ENCODE measurements at regions not wholly inside any gene's neighbourhood (a gene's known extent, or its start where the extent isn't known, plus 50 kb on each side); places are given as distances from the start of the nearest gene placed in this dataset.

- Mint-ChIP-seq H3K4me1 (ENCODE audit: low read depth) (no peaks in the 10 kb centered on the region), H3K9me3 (peaks cover 14% of the 10 kb centered on the region), H3K36me3 (ENCODE audit: low read depth) (no peaks in the 10 kb centered on the region), H3K27me3 (ENCODE audit: low read depth) (no peaks in the 10 kb centered on the region), H3K27ac (no peak overlapping the region), H3K4me3 (ENCODE audit: low read depth) (no peak overlapping the region)
- DNase-seq (ENCODE audit: low spot score), result no peak
- intact Hi-C loops (cut with micrococcal nuclease), result no loop called here
These were observed 390.4 kb downstream of the SHISA9 start for GRCh38 chr16:13291591-13292333.

- H3K9me3 Mint-ChIP-seq, result peaks cover 14% of the 10 kb centered on the region
- no peak overlapping the region for H3K4me3 Mint-ChIP-seq (ENCODE audit: low read depth)
- no peak overlapping the region for H3K27ac Mint-ChIP-seq
- intact Hi-C loops (cut with micrococcal nuclease), result no loop called here
- H3K27me3 Mint-ChIP-seq (ENCODE audit: low read depth), result no peaks in the 10 kb centered on the region
- no peaks in the 10 kb centered on the region for H3K36me3 Mint-ChIP-seq (ENCODE audit: low read depth)
- DNase-seq (ENCODE audit: low spot score), result no peak
- no peaks in the 10 kb centered on the region for H3K4me1 Mint-ChIP-seq (ENCODE audit: low read depth)
These were observed 394.8 kb downstream of the SHISA9 start for GRCh38 chr16:13296206-13296605.

- Mint-ChIP-seq H3K27ac (no peak overlapping the region), H3K36me3 (ENCODE audit: low read depth) (no peaks in the 10 kb centered on the region), H3K4me3 (ENCODE audit: low read depth) (no peak overlapping the region), H3K9me3 (peaks cover 12% of the 10 kb centered on the region), H3K4me1 (ENCODE audit: low read depth) (no peaks in the 10 kb centered on the region), H3K27me3 (ENCODE audit: low read depth) (no peaks in the 10 kb centered on the region)
- no peak for DNase-seq (ENCODE audit: low spot score)
- intact Hi-C loops (cut with micrococcal nuclease), result no loop called here
These were observed 397.3 kb downstream of the SHISA9 start for GRCh38 chr16:13298666-13299065.

DNA sequence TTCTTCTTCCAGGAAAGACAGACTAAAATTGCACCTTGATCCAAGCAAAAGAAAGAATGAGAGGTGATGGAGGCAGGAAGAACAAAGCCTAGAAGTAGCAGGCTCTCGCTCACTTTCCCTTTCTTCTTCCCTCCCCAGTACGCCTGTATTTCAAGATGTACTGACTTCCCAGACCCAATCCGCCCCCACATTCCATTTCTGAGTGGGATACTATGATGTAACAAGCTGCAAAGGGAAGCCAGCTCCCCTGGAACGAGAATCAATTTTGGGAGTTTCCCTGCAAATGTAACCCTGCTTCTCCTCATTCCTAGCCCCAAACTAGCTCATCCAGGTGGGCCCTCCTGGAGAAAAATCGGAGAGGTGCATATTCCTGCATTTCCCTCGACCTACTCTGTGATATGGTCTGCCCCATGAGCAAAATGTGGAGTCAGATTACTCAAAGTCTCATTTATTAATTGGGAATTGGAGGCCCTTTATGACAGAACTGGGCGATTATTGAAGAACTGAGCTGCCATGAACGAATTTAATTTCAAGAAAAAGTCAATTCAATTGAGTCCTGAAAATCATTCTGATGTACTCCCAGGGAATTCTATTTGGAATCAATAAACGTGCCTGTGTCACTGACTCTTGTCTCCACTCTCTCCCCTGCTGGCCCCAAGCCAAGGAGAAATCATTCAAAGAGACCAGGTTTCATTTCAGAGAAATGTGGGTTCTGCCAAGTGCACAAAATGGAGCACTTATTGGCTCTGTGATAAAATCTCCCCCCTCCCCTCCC lies 398.9 kb downstream of the SHISA9 start:
- Mint-ChIP-seq H3K4me1 (ENCODE audit: low read depth) (no peaks in the 10 kb centered on the region), H3K27ac (no peak overlapping the region), H3K27me3 (ENCODE audit: low read depth) (no peaks in the 10 kb centered on the region), H3K4me3 (ENCODE audit: low read depth) (no peak overlapping the region), H3K36me3 (ENCODE audit: low read depth) (no peaks in the 10 kb centered on the region), H3K9me3 (peaks cover 9% of the 10 kb centered on the region)
- intact Hi-C loops (cut with micrococcal nuclease), result no loop called here
- DNase-seq (ENCODE audit: low spot score), result no peak

- no peak for DNase-seq (ENCODE audit: low spot score)
- H3K27me3 Mint-ChIP-seq (ENCODE audit: low read depth), result no peaks in the 10 kb centered on the region
- H3K9me3 Mint-ChIP-seq, result peaks cover 4% of the 10 kb centered on the region
- H3K4me3 Mint-ChIP-seq (ENCODE audit: low read depth), result no peak overlapping the region
- no peaks in the 10 kb centered on the region for H3K36me3 Mint-ChIP-seq (ENCODE audit: low read depth)
- H3K27ac Mint-ChIP-seq, result no peak overlapping the region
- no peaks in the 10 kb centered on the region for H3K4me1 Mint-ChIP-seq (ENCODE audit: low read depth)
- intact Hi-C loops (cut with micrococcal nuclease), result no loop called here
These were observed 403.8 kb downstream of the SHISA9 start for GRCh38 chr16:13305019-13305755.

DNA sequence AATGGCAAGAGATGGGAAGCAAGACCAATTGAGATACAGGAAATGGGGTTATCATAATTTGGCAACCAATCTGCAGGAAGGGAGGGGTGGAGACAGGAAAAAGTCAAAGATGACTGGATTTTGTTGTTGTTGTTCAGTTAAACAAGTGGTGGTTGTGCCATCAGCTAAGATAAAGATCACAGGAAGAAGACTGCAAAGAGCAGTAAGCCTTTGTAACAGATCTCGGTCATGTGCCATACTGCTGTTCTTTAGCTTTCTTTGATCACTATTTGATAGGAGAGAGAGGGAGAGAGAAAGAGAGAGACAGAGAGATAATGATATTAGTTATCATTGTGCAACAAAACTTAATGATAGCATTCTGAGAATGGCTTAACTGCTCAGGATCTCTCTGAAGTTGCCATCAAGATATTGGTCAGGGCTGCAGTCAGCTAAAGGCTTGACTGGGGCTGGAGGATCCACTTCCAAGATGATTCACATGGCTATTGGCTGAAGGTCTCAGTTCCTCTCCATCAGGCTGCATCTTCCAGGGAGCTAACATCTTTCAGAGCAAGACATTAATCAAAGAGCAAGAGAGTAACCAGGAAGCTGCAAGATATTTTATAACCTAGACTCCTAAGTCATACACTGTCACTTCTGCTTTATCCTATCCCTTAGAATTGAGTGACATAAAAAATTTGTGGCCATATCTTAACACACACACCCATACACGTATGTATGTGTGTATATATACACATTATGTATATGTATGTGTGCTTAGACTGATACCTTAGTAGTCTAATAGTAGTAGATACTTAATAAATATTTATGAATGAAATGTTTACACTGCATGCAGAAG lies 405.0 kb downstream of the SHISA9 start:
- intact Hi-C loops (cut with micrococcal nuclease), result no loop called here
- Mint-ChIP-seq H3K4me1 (ENCODE audit: low read depth) (no peaks in the 10 kb centered on the region), H3K4me3 (ENCODE audit: low read depth) (no peak overlapping the region), H3K36me3 (ENCODE audit: low read depth) (no peaks in the 10 kb centered on the region), H3K27me3 (ENCODE audit: low read depth) (no peaks in the 10 kb centered on the region), H3K9me3 (no peaks in the 10 kb centered on the region), H3K27ac (no peak overlapping the region)
- no peak for DNase-seq (ENCODE audit: low spot score)

DNA sequence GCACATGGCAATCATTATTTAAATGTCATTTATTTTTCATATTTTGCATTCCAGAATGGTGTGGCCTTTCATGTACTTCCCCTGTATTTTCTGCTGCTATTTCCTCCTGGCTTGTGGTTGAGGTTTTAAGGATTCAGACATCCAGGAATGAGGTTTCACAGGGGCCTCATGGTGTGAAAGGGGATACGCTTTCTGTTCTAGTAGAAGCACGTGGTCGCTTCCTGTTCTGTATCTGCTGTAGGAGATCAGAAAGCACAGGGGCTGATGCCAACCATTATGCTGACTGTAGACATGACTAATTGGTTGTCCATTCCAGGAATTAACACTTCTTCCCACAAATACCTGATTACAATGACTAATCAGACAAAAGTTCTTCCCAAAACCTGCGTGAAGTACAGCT lies 405.9 kb downstream of the SHISA9 start:
- no peaks in the 10 kb centered on the region for H3K9me3 Mint-ChIP-seq
- H3K4me3 Mint-ChIP-seq (ENCODE audit: low read depth), result no peak overlapping the region
- DNase-seq (ENCODE audit: low spot score), result no peak
- no peaks in the 10 kb centered on the region for H3K36me3 Mint-ChIP-seq (ENCODE audit: low read depth)
- no peak overlapping the region for H3K27ac Mint-ChIP-seq
- H3K4me1 Mint-ChIP-seq (ENCODE audit: low read depth), result no peaks in the 10 kb centered on the region
- intact Hi-C loops (cut with micrococcal nuclease), result no loop called here
- no peaks in the 10 kb centered on the region for H3K27me3 Mint-ChIP-seq (ENCODE audit: low read depth)

GRCh38 chr16:13307851-13308250 lies 406.5 kb downstream of the SHISA9 start:
- intact Hi-C loops (cut with micrococcal nuclease), result no loop called here

GRCh38 chr16:13312063-13312462 lies 410.7 kb downstream of the SHISA9 start:
- Mint-ChIP-seq H3K4me1 (ENCODE audit: low read depth) (no peaks in the 10 kb centered on the region), H3K27me3 (ENCODE audit: low read depth) (no peaks in the 10 kb centered on the region), H3K4me3 (ENCODE audit: low read depth) (no peak overlapping the region), H3K9me3 (no peaks in the 10 kb centered on the region), H3K27ac (no peak overlapping the region), H3K36me3 (ENCODE audit: low read depth) (no peaks in the 10 kb centered on the region)
- intact Hi-C loops (cut with micrococcal nuclease), result no loop called here
- no peak for DNase-seq (ENCODE audit: low spot score)

More at GRCh38 chr16:13307851-13308250, 406.5 kb downstream of the SHISA9 start:
- H3K36me3 Mint-ChIP-seq (ENCODE audit: low read depth), result no peaks in the 10 kb centered on the region
- H3K9me3 Mint-ChIP-seq, result no peaks in the 10 kb centered on the region
- no peaks in the 10 kb centered on the region for H3K27me3 Mint-ChIP-seq (ENCODE audit: low read depth)
- no peak for DNase-seq (ENCODE audit: low spot score)
- no peak overlapping the region for H3K27ac Mint-ChIP-seq
- H3K4me1 Mint-ChIP-seq (ENCODE audit: low read depth), result no peaks in the 10 kb centered on the region
- H3K4me3 Mint-ChIP-seq (ENCODE audit: low read depth), result no peak overlapping the region

GRCh38 chr16:13313351-13313750 lies 412.0 kb downstream of the SHISA9 start:
- Mint-ChIP-seq H3K36me3 (ENCODE audit: low read depth) (no peaks in the 10 kb centered on the region), H3K4me1 (ENCODE audit: low read depth) (no peaks in the 10 kb centered on the region), H3K4me3 (ENCODE audit: low read depth) (no peak overlapping the region), H3K27ac (no peak overlapping the region), H3K9me3 (no peaks in the 10 kb centered on the region), H3K27me3 (ENCODE audit: low read depth) (no peaks in the 10 kb centered on the region)
- no peak for DNase-seq (ENCODE audit: low spot score)
- intact Hi-C loops (cut with micrococcal nuclease), result no loop called here

DNA sequence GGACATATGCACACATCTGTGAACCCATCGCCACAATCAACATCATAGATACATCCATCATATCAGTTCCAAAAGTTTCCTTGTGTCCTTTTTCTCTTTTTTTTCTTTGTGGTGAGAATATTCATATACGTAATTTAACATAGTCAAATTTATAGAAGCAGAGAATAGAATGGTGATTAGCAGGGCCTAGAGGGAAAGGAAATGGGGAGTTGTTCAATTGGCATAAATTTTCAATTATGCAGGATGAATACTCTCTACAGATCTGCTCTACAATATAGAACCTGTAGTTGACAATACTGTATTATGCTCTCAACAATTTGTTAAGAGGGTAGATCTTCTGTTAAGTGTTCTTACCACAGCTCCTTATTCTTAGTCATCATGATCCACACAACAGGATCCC lies 413.2 kb downstream of the SHISA9 start:
- Mint-ChIP-seq H3K4me3 (ENCODE audit: low read depth) (no peak overlapping the region), H3K4me1 (ENCODE audit: low read depth) (no peaks in the 10 kb centered on the region), H3K27ac (no peak overlapping the region), H3K27me3 (ENCODE audit: low read depth) (no peaks in the 10 kb centered on the region), H3K9me3 (no peaks in the 10 kb centered on the region), H3K36me3 (ENCODE audit: low read depth) (no peaks in the 10 kb centered on the region)
- intact Hi-C loops (cut with micrococcal nuclease), result no loop called here
- DNase-seq (ENCODE audit: low spot score), result no peak

DNA sequence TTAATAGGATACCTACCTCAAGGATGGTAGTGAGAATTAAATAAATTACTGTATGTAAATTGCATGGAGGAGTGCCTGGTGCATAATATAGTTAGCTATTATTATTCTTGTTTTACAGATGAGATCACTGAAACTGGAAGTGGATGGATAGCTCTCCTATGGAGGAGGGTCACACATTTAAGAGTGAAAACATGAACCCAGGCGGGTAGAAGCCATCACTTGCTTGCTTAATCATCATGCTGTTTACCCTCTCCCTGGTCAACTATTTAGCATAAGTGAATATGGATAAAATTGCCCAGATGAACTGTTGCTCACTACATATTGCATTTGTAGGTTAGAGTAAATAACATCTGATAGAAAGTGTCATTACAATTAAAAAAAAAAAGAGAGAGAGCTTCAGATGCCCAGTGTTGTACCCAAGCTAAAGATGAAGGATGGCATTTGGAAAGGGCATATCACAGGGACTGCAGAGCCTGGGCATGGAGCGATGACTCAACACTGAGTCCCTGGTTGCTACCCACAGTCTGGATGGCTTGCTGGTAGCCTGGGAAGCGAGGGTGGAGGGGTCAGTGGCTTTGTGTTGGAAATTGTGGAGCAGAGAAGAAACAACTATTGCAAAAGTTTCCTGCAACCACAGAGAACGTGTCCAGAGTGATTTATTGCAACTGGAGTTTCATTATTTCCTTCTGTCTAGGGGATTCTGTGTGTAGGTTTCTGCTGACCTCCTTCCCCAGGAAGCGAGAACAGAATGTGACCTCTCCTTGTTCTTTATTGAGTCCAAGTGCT lies 414.4 kb downstream of the SHISA9 start:
- intact Hi-C loops (cut with micrococcal nuclease), result no loop called here
- H3K27ac Mint-ChIP-seq, result no peak overlapping the region
- no peak overlapping the region for H3K4me3 Mint-ChIP-seq (ENCODE audit: low read depth)
- no peaks in the 10 kb centered on the region for H3K27me3 Mint-ChIP-seq (ENCODE audit: low read depth)
- DNase-seq (ENCODE audit: low spot score), result no peak
- no peaks in the 10 kb centered on the region for H3K36me3 Mint-ChIP-seq (ENCODE audit: low read depth)
- no peaks in the 10 kb centered on the region for H3K9me3 Mint-ChIP-seq
- no peaks in the 10 kb centered on the region for H3K4me1 Mint-ChIP-seq (ENCODE audit: low read depth)
